HG02623 (cell line): ENCODE measurements at regions not wholly inside any gene's neighbourhood (a gene's known extent, or its start where the extent isn't known, plus 50 kb on each side); places are given as distances from the start of the nearest gene placed in this dataset.
"Not testable (repeated sequence)": the region's sequence is repeated elsewhere in the genome, so short reads cannot be mapped to it uniquely, and the experiment has no call there.

ENCODE experiments used
- ATAC-seq: cut with Tn5 transposase; IDR thresholded peaks from one replicate; pipeline ENCODE4 v1.9.1; 2021; ENCODE audit warnings: moderate library complexity; ENCODE audit not compliant: unreplicated experiment

- not testable (repeated sequence) for ATAC-seq
These were observed 208.3 kb upstream of the NBPF12 start for GRCh38 chr1:146729642-146730344.

- ATAC-seq, result not testable (repeated sequence)
These were observed 223.1 kb upstream of the NBPF12 start for GRCh38 chr1:146715054-146715453.

- not testable (repeated sequence) for ATAC-seq
These were observed 227.1 kb upstream of the NBPF12 start for GRCh38 chr1:146710838-146711521.

- ATAC-seq, result not testable (repeated sequence)
These were observed 228.8 kb upstream of the NBPF12 start for GRCh38 chr1:146709302-146709701.

DNA sequence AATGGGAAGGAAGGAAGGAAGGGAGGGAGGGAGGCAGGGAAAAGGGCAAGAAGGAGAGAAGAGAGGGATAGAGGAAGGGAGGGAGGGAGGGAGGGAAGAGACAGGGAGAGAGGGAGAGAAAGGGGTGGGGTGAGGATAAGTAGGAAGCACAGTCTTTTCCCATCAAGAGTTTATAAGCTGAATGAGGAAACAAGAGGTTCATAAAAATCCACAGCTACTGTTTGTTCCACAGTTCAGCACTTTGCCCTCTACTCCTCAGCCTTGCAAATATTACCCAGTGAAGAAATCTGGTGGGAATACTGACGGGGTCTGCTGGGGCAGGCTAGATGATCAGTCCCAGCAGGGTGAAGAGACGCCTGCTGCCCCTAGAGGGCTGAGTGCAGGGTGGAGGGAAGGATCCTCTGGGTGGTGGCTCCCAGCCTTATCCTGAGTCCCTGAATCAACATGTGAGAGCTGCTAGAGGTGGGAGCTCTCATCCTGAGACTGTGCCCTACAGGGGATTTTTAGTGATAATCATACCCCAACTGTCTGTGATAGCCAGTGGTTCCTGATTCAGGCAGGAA, 233.9 kb upstream of the NBPF12 start:
- ATAC-seq, result not testable (repeated sequence)

- not testable (repeated sequence) for ATAC-seq
These were observed 236.8 kb upstream of the NBPF12 start for GRCh38 chr1:146701320-146701719.

DNA sequence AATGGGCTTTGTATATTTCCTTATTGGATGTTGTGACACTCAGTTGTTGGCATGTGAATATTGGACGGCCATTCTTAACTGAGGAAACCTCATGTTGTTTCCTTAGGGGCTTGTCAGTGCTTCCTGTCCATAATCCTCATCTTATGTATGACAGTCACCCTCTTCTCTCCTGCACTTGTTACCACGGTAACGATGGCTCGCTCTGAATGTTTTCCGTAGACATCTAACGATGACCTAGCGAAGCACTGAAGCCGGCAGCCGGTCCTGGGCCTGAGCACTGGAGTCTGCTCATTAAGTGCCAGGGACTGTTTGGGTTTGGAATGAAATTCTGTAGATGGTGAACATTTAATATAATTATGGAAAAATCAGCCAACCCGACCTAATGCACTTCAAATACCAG, 242.7 kb upstream of the NBPF12 start:
- ATAC-seq, result not testable (repeated sequence)

- ATAC-seq, result not testable (repeated sequence)
These were observed 246.3 kb upstream of the NBPF12 start for GRCh38 chr1:146691798-146692197.

- ATAC-seq, result not testable (repeated sequence)
These were observed 249.2 kb upstream of the NBPF12 start for GRCh38 chr1:146688893-146689292.

DNA sequence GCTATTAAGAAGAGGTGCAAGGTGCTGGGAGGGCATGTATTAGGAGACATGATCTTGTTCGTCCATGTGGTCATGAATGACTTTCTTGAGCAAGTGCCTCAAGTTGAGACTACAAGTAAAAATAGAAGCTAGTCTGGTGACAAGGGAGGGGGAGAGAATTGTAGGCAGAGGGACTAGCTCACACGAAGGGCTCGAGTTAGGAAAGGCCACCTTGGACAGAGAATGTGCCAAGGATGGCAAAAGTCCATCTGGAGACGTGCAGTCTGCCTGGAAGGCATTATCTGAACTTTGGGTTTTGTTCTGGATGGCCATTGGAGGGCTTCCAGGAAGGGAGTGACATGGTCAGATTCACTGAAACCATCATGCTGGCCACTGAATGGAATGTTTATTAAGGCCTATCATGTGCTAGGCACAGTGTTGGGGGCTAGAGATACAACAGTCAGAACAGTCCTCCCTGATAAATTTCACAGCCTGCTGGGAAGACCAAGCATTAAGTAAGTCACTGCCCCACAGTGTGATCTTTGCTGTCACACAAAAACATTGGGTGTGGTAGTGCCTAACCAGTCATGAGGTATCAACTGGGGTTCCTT, 251.3 kb upstream of the NBPF12 start:
- ATAC-seq, result not testable (repeated sequence)

- ATAC-seq, result not testable (repeated sequence)
These were observed 255.0 kb upstream of the NBPF12 start for GRCh38 chr1:146683126-146683429.

DNA sequence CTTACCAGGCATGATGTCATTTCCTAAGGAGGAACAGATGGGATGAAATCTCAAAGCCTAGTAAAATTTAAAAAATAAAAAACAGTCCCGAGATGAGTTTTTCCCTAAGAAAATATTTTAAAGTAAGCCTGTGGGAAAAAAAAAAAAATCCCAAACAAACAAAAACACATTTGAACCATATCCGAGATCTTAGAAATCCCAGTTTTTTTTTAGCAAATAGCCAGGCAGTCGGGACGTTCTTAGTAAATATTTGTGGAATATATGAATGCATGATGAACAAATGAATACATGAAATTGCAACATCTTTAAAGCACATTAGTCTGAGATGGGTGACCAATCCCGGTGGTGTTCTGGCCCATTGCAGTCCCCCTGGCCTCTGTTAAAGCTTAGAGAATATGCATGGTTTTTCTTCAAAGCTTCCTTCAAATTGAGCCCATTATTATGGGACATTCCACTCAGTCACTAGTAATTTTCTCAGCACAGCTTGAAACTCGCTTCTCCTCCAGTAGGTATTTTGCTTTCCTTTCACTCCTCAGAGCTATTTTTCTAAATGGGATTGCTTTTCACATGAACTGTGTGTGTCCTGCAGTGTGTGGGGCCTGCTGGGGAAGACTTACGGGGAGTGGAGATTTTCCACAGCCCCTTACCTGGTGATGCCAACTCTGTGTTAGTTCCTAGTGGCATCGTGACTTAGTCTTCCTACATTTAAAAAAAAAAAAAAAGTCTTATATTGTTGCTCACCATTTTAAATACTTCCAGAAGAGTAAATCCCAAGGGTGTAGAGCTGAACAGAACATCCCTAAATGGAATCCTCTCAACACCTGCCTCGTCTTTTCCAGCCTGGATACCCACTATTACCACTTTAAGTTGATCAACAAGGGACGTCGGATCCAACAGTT, 255.6 kb upstream of the NBPF12 start:
- ATAC-seq, result not testable (repeated sequence)

GRCh38 chr1:146673729-146674299, 264.3 kb upstream of the NBPF12 start:
- ATAC-seq, result not testable (repeated sequence)

GRCh38 chr1:146672608-146673007, 265.5 kb upstream of the NBPF12 start:
- ATAC-seq, result not testable (repeated sequence)

DNA sequence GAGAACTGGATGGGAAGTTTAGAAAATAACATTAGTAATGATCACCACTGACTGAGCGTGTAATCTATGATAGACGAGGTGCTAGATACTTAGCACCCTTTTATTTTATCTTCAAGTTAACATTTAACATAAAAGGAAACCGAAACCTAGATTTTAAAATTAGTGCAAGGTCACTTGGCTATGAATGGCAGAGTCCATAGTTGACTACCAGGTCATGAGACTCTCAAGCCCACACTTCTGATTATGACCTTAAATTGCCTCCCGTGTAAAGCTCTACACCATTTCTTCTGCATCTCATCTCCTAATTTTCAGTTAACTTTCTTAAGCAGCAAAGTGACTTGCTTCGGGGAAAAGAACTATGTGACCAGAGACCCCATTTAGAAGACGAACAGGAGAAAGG, 266.5 kb upstream of the NBPF12 start:
- ATAC-seq, result not testable (repeated sequence)

- not testable (repeated sequence) for ATAC-seq
These were observed 267.1 kb upstream of the NBPF12 start for GRCh38 chr1:146670832-146671566.

GRCh38 chr1:146666275-146666674, 271.8 kb upstream of the NBPF12 start:
- ATAC-seq, result not testable (repeated sequence)

DNA sequence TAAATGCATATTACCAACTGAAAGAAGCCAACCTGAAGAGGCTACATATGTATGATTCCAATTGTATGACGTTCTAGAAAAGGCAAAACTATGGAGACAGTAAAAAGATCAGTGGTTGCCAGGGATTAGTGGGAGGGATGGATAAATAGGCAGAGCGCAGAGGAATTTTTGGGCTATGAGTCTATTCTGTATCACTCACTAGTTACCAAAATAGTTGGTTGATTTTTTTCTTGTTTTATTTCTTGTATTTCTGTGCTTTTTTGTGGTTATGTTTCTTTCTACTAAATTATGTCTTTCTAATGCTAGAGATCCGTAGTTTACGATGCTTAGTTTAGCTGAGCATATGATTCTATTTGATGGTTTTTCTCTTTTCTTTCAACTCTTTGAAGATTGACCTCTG, 277.9 kb upstream of the NBPF12 start:
- not testable (repeated sequence) for ATAC-seq

GRCh38 chr1:146656356-146657060, 281.6 kb upstream of the NBPF12 start:
- ATAC-seq, result not testable (repeated sequence)
